ENCODE measurements at regions not wholly inside any gene's neighbourhood (a gene's known extent, or its start where the extent isn't known, plus 50 kb on each side); places are given as distances from the start of the nearest gene placed in this dataset.
"Not testable (repeated sequence)": the region's sequence is repeated elsewhere in the genome, so short reads cannot be mapped to it uniquely, and the experiment has no call there.

GRCh38 chr6:845566-845965 lies 152.6 kb upstream of the EXOC2 start:
- DNase-seq (ENCODE audit: low read depth), result no peak

GRCh38 chr6:845101-845500 lies 152.2 kb upstream of the EXOC2 start:
- DNase-seq (ENCODE audit: low read depth), result no peak

GRCh38 chr6:842141-842540 lies 149.2 kb upstream of the EXOC2 start:
- DNase-seq (ENCODE audit: low read depth), result no peak

GRCh38 chr6:841569-841968 lies 148.6 kb upstream of the EXOC2 start:
- DNase-seq (ENCODE audit: low read depth), result no peak

- no peak for DNase-seq (ENCODE audit: low read depth)
Measured at GRCh38 chr6:839201-839600, 146.3 kb upstream of the EXOC2 start.

GRCh38 chr6:837380-837779 lies 144.4 kb upstream of the EXOC2 start:
- no peak for DNase-seq (ENCODE audit: low read depth)

GRCh38 chr6:836276-836853 lies 143.4 kb upstream of the EXOC2 start:
- DNase-seq (ENCODE audit: low read depth), result no peak

- DNase-seq (ENCODE audit: low read depth), result no peak
Measured at GRCh38 chr6:835476-836160, 142.7 kb upstream of the EXOC2 start.

GRCh38 chr6:834866-835265 lies 141.9 kb upstream of the EXOC2 start:
- DNase-seq (ENCODE audit: low read depth), result no peak

- no peak for DNase-seq (ENCODE audit: low read depth)
Measured at GRCh38 chr6:834190-834589, 141.3 kb upstream of the EXOC2 start.

GRCh38 chr6:832804-833203 lies 139.9 kb upstream of the EXOC2 start:
- not testable (repeated sequence) for DNase-seq (ENCODE audit: low read depth)

GRCh38 chr6:830667-831327 lies 137.9 kb upstream of the EXOC2 start:
- DNase-seq (ENCODE audit: low read depth), result no peak

- DNase-seq (ENCODE audit: low read depth), result no peak
Measured at GRCh38 chr6:829656-830055, 136.7 kb upstream of the EXOC2 start.

- no peak for DNase-seq (ENCODE audit: low read depth)
Measured at GRCh38 chr6:827431-827830, 134.5 kb upstream of the EXOC2 start.

- DNase-seq (ENCODE audit: low read depth), result no peak
Measured at GRCh38 chr6:819122-819521, 126.2 kb upstream of the EXOC2 start.

- no peak for DNase-seq (ENCODE audit: low read depth)
Measured at GRCh38 chr6:818196-818595, 125.3 kb upstream of the EXOC2 start.

GRCh38 chr6:816510-817084 lies 123.7 kb upstream of the EXOC2 start:
- DNase-seq (ENCODE audit: low read depth), result no peak

- no peak for DNase-seq (ENCODE audit: low read depth)
Measured at GRCh38 chr6:815348-815738, 122.4 kb upstream of the EXOC2 start.

GRCh38 chr6:814378-815347 lies 121.7 kb upstream of the EXOC2 start:
- no peak for DNase-seq (ENCODE audit: low read depth)

- no peak for DNase-seq (ENCODE audit: low read depth)
Measured at GRCh38 chr6:811831-812230, 118.9 kb upstream of the EXOC2 start.

- DNase-seq (ENCODE audit: low read depth), result no peak
Measured at GRCh38 chr6:811191-811590, 118.3 kb upstream of the EXOC2 start.

GRCh38 chr6:804771-805170 lies 111.8 kb upstream of the EXOC2 start:
- DNase-seq (ENCODE audit: low read depth), result no peak
